ENCODE measurements at regions not wholly inside any gene's neighbourhood (a gene's known extent, or its start where the extent isn't known, plus 50 kb on each side); places are given as distances from the start of the nearest gene placed in this dataset.
A peak's percentile ranks its signal among the peaks of the same experiment; 100 is the strongest.

GRCh38 chr6:159118924-159119323 is 50.3 kb upstream of the FNDC1 start:
- DNase-seq (ENCODE audit: low read depth in 2 of 2) = no peak

DNA sequence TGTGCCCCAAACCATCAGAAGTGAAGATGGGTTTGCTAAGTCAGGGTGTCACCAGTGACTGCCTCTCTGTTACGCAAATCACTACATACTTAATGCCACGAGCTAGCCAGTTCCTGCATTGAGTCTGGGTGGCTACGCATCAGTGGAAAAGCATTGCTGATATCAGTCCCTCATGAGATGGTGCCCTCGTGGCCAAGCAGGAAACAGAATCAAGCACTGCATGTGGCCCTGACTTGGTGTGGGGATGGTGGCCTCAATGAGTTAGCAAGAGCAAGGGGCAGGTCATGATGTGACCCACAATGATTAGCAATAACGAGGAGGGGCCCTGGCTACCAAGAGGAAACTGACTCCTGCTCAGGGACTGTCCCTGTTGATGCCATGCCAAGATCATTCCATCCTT is 51.6 kb upstream of the FNDC1 start:
- DNase-seq (ENCODE audit: low read depth in 2 of 2) = no peak

DNA sequence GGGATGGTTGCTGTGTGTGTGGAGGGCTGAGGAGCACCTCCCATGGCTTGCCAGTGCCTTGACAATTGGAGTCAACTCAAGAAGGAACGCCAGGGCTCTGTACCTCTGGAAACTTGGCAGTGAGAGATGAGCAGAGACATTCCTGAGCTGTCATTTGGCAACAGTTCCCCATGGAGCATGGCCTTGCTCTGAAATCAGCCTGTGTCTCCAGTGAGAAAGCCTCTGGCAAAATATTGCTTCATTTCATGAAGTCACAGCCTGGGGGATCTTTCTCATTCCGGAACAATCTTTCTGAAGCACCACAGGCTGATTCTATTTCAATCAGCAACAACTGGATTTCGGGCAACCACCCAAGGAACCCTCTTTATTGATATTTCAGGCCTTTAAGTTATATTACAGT is 52.2 kb upstream of the FNDC1 start:
- DNase-seq (ENCODE audit: low read depth in 2 of 2) = no peak

- DNase-seq (ENCODE audit: low read depth in 2 of 2) = no peak
Measured at GRCh38 chr6:159116343-159116742, 52.9 kb upstream of the FNDC1 start.

- DNase-seq (ENCODE audit: low read depth in 2 of 2) = no peak
Measured at GRCh38 chr6:159114569-159114968, 54.6 kb upstream of the FNDC1 start.

DNA sequence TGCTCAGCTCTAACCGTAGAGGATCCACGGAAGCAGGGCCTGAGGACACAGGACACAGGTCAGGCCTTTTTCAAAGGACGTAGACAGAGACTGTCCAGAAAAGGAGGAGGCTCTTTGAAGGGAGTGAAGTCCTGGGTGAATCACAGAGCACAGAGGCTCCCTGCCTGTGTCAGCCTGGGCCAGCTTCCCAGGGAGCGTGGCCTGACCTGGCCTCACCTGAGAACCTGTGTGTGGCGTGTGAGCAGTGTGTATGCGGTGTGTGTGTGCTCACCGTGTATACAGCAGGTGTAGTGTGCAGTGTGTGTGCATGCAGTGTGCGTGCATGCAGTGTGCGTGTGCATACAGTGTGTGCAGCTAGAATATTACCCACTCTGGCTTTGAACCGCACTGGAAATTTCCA is 56.0 kb upstream of the FNDC1 start:
- DNase-seq (ENCODE audit: low read depth in 2 of 2) = no peak

- DNase-seq (ENCODE audit: low read depth in 2 of 2) = no peak
Measured at GRCh38 chr6:159112714-159113113, 56.5 kb upstream of the FNDC1 start.

DNA sequence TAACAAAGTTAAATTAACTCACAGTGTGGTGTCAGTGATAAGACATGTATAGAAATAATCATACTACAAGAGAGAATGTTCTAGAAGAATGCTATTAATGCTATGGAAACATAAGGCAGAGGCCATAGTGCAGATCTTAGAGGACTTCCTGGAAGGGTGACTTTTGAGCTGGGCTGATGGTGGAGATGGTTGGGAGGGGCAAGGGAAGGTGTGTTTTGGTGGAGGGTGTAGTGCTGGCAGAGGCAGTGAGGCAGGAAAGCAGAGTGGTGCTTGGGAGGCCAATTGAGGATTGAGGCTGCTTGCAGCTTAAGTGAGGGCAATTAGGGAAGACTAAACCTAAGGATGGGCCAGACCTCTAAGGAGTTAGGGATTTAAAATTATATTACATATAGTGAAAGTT is 58.5 kb upstream of the FNDC1 start:
- DNase-seq (ENCODE audit: low read depth in 2 of 2) = no peak

DNA sequence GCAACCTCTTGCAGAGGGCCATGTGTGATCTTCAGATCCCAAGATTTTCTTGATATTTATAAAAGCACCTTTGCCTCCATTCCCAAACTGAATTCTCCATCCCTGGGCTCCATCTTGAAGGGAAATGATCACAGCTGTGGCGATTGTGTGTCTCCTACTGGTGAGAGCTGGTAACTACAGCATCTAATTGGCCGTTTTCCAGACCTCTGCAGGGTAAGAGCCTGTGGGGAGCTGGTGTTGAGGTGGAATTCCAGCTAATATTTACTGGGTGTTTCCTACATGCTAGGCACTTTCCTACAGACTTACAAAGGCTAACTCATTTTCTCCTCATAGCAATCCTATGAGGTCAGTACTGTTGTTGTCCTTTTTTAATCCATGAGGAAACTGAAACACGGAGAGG is 59.2 kb upstream of the FNDC1 start:
- peak; percentile 10 to 15 for DNase-seq (ENCODE audit: low read depth in 2 of 2)

DNA sequence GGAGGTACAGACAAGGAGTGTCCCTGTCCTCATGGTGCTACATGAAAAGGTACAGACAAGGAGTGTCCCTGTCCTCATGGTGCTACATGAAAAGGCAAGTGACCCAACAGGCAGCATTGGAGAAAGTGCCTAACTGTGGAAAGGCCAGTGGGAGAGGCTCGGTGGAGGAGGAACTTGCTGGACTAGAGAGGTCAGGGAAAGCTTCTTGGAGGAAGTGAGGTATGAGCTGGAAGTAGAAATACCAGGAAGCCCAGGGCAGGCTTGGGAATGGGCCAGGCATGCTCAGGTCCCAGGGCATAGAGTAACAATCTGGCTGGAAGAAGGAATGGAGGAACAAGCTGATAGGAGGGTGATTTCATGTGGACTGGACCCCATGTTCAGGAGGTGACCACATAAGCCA is 59.8 kb upstream of the FNDC1 start:
- no peak for DNase-seq (ENCODE audit: low read depth in 2 of 2)

DNA sequence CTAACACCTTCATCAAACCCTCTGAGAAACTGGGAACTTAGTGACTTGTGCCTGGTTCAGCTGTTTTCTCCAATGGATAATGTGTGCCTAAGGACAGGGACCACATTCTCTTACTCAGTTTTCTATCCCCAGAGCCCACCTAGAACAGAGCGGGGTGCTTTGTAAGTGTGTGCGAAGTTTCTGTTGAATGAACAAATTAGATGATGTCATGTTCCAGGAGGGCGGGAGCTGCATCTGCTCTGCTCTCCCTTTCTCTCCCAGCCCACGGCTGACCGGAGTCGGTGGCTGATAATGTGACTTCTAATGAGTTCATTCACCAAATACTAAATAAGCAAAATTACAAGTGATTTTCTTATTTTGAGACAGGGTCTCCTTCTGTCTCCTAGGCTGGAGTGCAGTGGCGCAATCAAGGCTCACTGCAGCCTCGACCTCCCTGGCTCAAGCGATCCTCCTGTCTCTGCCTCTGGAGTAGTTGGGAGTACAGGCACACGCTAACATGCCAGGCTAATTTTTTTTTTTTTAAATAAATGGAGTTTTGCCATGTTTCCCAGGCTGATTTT is 60.7 kb upstream of the FNDC1 start:
- DNase-seq (ENCODE audit: low read depth in 2 of 2) = no peak

GRCh38 chr6:159107451-159108260 is 61.5 kb upstream of the FNDC1 start:
- DNase-seq (ENCODE audit: low read depth in 2 of 2) = no peak

GRCh38 chr6:159106627-159107241 is 61.9 kb upstream of the TAGAP start:
- peak; percentile 16 to 29 for DNase-seq (ENCODE audit: low read depth in 2 of 2)

DNA sequence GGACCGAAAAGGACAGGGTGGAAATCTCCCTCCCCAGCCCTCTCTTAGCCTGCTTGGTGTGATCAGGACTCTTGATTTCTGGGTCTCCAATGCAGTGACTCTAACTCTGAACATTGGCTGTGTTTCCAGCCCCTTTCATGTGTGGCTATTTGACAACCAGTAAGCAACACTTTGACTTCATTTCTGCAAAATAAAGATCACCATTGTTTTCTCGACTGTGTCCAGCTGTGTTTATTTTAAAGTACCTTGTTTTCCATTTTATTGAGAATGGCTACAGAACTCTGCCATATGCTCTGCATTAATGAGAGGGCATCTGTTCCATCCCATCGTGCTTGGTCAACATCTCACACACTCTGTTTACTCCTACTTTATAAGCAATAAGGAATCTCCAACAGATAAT is 60.9 kb upstream of the TAGAP start:
- no peak for DNase-seq (ENCODE audit: low read depth in 2 of 2)

GRCh38 chr6:159104931-159105330 is 60.1 kb upstream of the TAGAP start:
- no peak for DNase-seq (ENCODE audit: low read depth in 2 of 2)

DNA sequence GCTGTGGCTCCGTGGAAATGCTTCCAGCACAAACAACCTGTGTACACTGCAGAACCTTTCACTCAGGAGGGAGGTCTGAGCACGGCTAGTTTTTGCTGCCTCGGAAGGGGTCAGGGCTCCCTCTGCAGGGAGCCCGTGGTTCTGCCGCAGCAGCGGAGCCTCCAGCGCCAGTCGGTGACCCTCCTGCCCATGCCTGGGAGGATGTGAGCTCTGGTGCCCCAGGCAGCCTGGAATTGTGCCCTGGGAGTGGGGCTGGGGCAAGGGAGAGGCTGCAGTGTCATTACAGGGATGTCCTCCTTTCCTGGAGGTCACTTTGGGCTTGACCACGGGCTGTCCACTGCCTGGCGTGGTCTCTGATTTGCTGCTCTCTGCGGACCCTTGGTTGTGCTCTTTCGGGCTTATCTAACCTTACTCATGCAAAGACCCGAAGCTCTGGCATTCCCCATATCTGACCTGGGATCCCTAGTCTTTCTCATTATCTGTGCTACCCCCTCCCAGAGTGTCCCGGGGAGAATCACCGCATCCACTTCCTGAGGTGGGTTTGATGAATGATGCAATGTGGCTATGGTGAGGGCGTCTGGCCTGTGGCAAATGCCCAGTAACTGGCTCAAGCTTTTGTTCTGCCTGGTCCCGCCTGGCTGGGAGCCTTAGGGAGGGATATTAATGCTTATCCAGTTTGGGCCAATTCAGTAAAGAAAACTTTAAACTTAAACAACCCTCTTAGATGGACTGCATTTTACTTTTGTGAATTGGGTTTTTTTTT is 59.6 kb upstream of the TAGAP start:
- DNase-seq (ENCODE audit: low read depth in 2 of 2) = peak; percentile 3 to 13

DNA sequence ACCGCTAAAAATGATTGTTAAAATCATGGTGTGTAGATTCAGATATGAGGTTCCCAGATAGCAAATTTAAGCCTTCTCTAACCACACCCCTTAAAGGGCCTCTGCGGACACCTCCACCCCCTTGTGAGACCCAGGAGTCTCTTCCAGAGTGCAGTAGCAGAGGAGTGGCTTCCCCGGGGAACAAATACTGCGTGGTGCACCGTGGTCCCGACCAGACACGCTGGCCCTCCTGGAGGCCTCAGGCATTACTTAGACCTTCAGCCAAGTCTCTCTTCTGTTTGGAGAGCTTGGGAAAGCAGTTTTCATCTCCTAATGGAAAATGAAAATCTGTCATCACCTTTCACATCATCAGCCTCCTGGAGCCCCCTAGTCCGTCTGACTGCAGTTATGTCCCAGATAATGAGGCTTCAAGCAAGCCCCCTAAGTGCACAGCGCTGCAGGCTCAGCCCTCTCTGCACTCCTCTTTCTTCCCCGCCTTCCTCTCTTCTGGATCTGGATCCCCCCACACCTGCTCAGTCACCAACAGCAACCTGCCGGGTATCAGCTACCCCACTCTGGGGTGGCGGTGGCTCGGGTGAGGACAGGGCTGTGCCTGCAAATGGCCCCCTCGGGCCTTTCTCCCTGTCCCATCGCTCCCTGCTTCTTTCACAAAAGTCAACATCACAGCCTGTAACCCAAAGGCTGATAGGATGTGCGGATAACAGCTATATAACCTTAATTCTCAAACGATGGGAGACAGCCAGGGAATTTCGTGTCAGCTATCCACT is 58.8 kb upstream of the TAGAP start:
- DNase-seq (ENCODE audit: low read depth in 2 of 2) = no peak

- DNase-seq (ENCODE audit: low read depth in 2 of 2) = no peak
Measured at GRCh38 chr6:159102373-159103160, 57.8 kb upstream of the TAGAP start.

DNA sequence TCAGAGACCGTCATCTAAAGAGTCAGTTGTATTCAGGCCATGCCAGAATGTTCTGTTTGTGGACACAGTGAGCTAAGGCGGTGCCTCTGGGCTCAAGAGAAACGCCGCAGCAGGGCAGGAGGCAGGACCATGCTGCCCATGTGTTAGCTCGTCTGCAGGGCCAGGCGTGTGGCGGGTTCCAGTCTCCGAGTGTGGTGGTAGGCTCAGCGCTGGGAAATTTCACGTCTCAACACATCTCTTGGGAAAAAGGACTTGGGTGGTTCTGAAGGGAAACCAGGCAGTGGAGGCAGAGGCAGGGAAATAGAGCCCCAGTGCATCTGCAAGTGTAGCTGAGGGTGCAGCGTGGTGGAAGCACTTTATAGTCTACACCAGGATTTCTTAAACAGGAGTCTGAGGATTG is 56.9 kb upstream of the TAGAP start:
- DNase-seq (ENCODE audit: low read depth in 2 of 2) = no peak

DNA sequence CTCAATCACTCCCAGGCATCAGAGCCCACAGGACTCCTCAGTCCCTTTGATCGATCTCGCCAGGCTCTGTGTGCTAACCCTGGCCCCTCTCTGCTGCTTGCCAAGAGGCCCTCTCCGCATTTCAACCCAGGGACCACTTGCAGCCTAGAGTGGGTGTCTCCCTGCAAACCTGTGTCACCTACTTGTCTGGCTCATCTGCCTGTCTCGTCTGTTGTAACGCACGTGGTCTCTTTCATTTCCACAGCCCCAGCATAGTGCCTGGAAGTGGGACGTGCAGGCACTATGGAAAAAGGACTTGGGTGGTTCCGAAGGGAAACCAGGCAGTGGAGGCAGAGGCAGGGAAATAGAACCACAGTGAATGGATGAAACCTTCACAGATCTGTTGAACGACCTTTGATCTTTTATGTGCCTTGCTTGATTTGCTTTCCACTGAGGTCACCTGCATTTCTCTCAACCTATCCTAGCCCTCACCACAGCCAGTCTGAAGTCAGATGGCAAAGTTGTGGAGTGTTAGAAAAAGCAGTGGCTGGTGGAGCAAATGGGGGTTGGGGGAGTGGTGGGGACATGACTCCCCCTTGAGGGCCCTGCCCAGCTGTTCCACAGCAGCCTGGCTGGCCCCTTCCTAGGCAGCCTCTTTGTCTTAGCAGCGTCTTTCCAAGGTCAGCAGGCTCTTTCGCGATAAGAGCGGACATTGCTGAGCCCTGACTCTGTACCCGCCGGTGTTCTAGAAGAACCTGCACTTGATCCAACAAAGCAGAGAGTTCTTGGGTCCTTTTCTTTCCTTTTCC is 55.8 kb upstream of the TAGAP start:
- no peak for DNase-seq (ENCODE audit: low read depth in 2 of 2)

Measured in fibroblast of skin of left quadriceps (primary cell).